ENCODE measurements at regions not wholly inside any gene's neighbourhood (a gene's known extent, or its start where the extent isn't known, plus 50 kb on each side); places are given as distances from the start of the nearest gene placed in this dataset.

DNA sequence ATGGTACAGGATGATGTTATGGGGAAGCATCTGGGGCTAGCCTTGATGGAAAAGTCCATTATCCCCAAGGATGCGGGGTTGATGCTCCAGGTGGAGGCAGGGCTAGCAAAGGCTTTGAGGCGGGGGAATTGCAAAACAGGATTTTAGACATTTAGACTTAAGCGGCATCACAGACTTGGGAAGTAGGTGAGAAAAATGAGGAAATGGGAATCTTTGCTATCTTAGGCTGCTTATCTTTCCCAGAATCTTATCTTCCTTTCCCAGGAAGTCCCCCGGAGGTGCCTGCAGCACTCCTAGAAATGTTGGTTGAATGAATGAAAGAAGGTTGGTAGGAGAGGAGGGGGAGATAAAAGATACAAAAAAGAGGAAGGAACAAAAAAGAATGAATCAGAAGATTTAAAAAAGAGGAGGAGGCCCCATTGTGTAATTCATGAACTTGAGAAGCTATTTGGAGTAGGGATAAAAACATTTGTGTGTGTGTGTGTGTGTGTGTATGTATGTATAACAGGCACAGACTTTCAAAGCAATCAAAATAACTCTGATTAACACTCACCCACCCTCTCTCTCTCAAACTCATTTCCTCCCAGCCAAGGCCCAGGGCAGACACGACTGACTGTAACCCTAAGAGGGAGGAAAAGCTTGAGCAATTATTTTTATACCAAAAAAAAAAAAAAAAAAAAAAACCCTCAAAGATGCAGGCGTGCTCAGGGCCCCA, 62.5 kb upstream of the TBX3 start:
- Histone ChIP-seq H3K79me1 (ENCODE audit: low read depth, low read length) (no peaks in the 10 kb centered on the region), H3K27me3 (replicated peaks in 1 of 4; ENCODE audit: control insufficient read depth in 3 of 4, extremely low read depth in 1 of 4, insufficient read depth in 3 of 4, low read length in 3 of 4) (peaks cover 0 to 5% (median under 1%) of the 10 kb centered on the region in 4 experiments; a peak in 4 of 7 replicates), H3K36me3 (ENCODE audit: control insufficient read depth in 2 of 4, insufficient read depth in 4 of 4, low read length in 3 of 4) (no peaks in the 10 kb centered on the region), H3K14ac (ENCODE audit: insufficient read length) (no peak overlapping the region), H3K4me2 (ENCODE audit: insufficient read depth in 1 of 2, low read depth in 2 of 2, low read length in 2 of 2) (no peak overlapping the region), H3K9me3 (ENCODE audit: insufficient read depth in 2 of 2, low read depth in 1 of 2, low read length in 1 of 2) (no peaks in the 10 kb centered on the region), H3K9ac (replicated peaks in 1 of 4; ENCODE audit: extremely low read depth in 1 of 4, low read depth in 3 of 4, low read length in 3 of 4) (no peak overlapping the region), H3K18ac (ENCODE audit: extremely low read depth, low read length) (no peak overlapping the region), H2BK15ac (ENCODE audit: low read length) (no peak overlapping the region), H3K4ac (replicated peaks; ENCODE audit: insufficient read length, low read depth, low read length) (no peak overlapping the region), H3K27ac (ENCODE audit: low read depth, low read length) (no peak overlapping the region), H4K5ac (ENCODE audit: insufficient read length, low read depth, low read length) (no peak overlapping the region), H2BK20ac (ENCODE audit: low read length) (no peak overlapping the region), H3K79me2 (ENCODE audit: control insufficient read depth in 1 of 2, insufficient read depth in 2 of 2, low read length in 2 of 2) (no peaks in the 10 kb centered on the region), H2AK5ac (ENCODE audit: low read depth, low read length) (no peak overlapping the region), H4K91ac (replicated peaks; ENCODE audit: insufficient read length, low read length) (no peak overlapping the region), H3K23me2 (ENCODE audit: low read depth, low read length) (no peaks in the 10 kb centered on the region; the same call in 1 of the 2 replicates), H3K4me1 (replicated peaks in 1 of 4; ENCODE audit: control insufficient read depth in 3 of 4, insufficient read depth in 4 of 4, low read length in 3 of 4) (peaks cover 0 to 11% (median 8%) of the 10 kb centered on the region in 4 experiments), H3K23ac (ENCODE audit: insufficient read length) (no peak overlapping the region), H2BK5ac (ENCODE audit: low read depth, low read length) (no peak overlapping the region), H3K56ac (replicated peaks; ENCODE audit: insufficient read length, low read depth, low read length) (no peak overlapping the region), H2AFZ (ENCODE audit: low read length) (no peak overlapping the region), H4K8ac (ENCODE audit: extremely low read depth, insufficient read depth, low read length) (no peak overlapping the region), H2BK12ac (ENCODE audit: low read depth, low read length) (no peak overlapping the region), H4K20me1 (replicated peaks in 1 of 2; ENCODE audit: control insufficient read depth in 1 of 2, insufficient read depth in 2 of 2, low read length in 2 of 2) (no peaks in the 10 kb centered on the region), H2BK120ac (replicated peaks; ENCODE audit: low read depth, low read length) (no peak overlapping the region), H3K4me3 (ENCODE audit: extremely low read depth in 1 of 4, insufficient read depth in 2 of 4, low read depth in 3 of 4, low read length in 4 of 4) (no peak overlapping the region)
- no peak for FAIRE-seq
- CTCF ChIA-PET (ENCODE audit: partially characterized antibody) = interaction anchor here (0.5 to 1.9 kb wide), 2 partner anchors 10 to 291 kb away, joined by 3 to 6 read pairs; no protein-coding TSS in a partner anchor
- 65% methylated on average over 5 of the region's 6 CpGs; no CpG with 5 or more reads in 1 of the 2 experiments for WGBS, 2 experiments (ENCODE audit: extremely low coverage in 1 of 2, insufficient coverage in 1 of 2, insufficient read length in 1 of 2, insufficient replicate concordance in 2 of 2, low coverage in 1 of 2, low lambda C conversion rate in 2 of 2, missing lambda C conversion rate in 1 of 2)
- POLR2A ChIA-PET (ENCODE audit: partially characterized antibody) = no interaction called here
- TF ChIP-seq CREB1 (IDR thresholded peaks at IDR 0.05) = no peak
- no peak for TF ChIP-seq HDAC2 (IDR thresholded peaks at IDR 0.05; ENCODE audit: borderline replicate concordance in 1 of 2, low read depth in 2 of 2, low read length in 2 of 2)
- no peak for TF ChIP-seq SRF (IDR thresholded peaks at IDR 0.05; ENCODE audit: low read depth, low read length)
- TF ChIP-seq CBX5 (IDR thresholded peaks at IDR 0.05; ENCODE audit: low read depth, low read length) = no peak
- TF ChIP-seq NRF1 (IDR thresholded peaks at IDR 0.05; ENCODE audit: low read depth, low read length) = no peak
- DNase-seq (ENCODE audit: low read depth in 1 of 2, low spot score in 2 of 2) = no peak

All from H1 (cell line).